ENCODE measurements at regions not wholly inside any gene's neighbourhood (a gene's known extent, or its start where the extent isn't known, plus 50 kb on each side); places are given as distances from the start of the nearest gene placed in this dataset.

DNA sequence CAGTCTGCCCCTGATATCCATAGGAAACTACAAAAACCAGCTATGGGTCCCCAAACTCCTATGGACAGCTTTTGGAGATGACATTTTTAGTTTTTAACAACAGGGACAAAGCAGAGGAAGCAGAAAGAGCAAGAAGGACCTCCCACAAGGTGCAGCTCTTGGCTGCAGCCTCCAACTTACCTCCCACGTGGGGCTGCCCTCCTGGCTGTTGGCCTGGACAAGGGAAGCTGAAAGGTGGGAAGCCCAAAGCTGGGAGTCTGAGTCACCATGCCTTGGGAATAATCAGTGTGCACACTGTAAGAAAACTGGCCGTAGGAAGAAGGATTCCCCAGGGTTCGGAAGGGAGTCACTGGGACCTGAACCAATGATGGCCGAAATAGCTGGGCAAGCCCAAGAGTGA, 51.8 kb upstream of the PAX1 start:
- DNase-seq: no peak

DNA sequence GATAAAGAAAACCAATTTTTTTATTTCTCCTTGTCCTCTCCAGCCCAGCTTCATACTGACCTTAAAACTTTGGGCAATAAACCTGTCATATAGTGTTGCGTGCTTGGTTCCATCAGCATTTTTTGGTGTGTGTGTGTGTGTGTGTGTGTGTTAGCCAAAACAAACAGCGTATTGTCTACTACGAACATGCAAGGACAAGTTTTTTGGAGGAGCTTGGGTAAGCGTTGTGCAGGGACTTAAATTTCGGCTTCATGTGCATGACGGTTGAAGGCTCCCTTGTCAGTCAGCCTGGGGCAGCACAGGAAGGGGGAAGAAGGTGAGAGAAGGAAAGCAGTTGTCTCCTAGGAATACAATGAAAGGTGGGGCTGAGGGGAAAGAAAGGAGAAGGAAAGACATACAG, 62.0 kb upstream of the PAX1 start:
- no peak for DNase-seq

DNA sequence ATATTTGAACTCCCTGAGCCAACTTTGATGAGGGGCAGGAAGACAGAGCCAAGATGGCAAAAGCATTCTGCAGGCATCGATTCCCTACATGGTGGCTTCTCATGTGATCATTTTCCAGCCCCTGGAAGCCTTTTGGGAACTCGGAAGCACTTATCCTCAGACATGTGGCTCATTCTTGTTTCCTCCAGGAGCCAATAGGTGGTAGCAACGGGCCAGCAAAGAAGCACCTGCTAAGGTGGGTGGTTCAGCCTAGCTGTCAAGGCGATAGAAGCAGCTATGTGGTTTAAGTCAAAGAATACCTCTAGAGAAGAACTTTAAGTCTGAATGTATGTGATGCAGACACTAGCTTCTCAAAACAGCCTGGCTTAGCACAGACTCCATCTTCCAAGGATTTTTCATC, 64.9 kb upstream of the PAX1 start:
- DNase-seq: peak; percentile 21

DNA sequence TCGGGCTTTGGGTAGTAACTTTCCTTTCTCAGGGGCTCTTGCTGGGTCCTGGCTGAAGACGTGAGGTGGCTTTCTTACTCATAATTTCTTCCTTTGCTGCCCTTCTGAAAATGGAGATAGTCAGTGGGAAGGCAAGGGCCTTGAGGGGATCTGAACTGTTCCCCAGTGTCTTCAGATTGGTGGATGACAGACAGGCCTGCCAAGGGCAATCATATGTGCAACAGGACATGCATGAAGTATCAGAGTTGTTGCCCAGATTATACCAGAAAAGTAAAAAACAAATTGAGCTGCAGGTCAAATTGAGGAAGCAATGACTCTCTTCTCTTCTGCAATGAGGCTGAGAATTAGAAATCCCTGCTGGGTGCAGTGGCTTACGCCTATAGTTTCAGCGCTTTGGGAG, 71.6 kb upstream of the PAX1 start:
- no peak for DNase-seq

DNA sequence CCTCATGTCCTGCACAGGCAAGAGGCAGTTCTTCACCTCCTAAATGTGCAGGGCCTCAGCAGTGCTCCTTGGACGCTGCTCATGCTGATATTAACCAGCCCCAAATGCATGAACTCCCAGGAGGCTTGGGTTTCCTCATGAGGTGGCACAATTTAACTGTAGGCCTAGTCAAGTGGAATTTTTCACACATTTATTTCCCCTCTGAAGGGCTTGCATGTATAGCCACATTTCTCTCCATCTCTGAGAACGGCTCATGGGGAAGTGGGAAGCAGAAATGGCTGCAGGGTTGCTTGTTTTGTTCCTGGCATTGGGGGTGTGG, 72.8 kb upstream of the PAX1 start:
- DNase-seq: no peak

DNA sequence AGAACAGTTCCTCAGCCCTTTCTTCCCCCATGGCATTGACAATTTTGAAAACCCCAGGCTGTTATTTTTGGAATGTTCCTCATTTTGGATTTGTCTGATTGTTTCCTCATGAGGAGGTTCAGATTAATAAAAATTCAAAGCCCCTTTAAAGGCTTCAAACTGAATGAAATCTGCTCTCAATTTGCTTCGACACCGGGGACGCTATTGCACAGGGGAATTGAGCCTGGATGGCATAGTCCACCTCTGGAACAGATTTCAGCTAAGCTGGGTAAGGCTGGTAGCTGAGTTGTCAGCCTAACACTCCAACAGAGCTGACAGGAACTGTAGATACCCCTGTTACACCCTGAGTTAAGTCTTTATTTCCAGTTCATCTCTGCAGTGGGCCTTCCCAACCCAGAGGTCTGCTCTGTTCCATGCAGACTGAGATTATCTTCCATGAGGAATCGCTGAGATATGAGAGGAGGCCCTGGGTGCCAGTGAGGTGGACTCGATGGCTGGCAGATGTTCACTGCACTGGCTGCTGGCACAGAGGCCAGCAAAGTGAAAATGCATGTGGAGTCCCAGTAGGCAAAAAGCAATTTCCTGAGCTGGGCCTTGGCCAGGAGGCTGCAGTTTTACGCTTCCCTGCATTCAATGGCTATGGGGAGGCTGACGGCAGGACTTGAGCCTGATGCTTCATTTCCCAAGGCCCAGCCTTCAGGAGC, 73.3 kb upstream of the PAX1 start:
- no peak for DNase-seq

DNA sequence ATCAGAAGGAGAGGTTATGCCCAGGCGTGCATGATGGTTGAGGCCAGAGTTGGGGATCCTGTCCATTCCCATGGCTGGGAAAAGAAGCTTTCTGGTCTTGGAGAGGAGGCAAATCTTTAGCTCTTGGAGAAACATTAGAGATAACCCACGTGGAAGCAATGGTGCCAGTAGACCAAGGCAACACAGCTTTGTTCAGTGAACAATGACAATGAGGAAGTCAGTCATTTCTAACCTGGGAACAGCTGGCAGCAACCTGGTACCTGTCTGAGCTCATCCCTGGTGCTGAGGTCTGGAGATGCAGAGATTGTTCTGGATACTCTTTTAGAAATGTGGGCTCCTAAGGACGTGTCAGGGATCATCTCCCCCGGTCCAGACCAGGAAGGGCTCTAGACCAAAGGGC, 76.7 kb upstream of the PAX1 start:
- no peak for DNase-seq

DNA sequence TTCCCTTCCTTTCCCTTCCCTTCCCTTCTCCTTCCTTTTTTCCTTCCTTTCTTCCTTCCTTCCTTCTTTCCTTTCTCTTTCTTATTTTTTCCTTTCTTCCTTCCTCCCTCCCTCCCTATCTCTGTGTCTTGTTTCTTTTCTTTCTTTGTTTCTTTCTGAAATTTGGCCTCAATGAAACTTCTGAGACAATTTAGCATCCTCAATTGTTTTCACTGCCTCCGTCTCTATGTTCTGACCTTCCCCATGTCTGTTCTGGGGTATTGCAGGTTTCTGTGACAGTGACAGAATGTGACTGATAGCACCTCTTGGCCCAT, 81.7 kb upstream of the PAX1 start:
- DNase-seq: no peak

DNA sequence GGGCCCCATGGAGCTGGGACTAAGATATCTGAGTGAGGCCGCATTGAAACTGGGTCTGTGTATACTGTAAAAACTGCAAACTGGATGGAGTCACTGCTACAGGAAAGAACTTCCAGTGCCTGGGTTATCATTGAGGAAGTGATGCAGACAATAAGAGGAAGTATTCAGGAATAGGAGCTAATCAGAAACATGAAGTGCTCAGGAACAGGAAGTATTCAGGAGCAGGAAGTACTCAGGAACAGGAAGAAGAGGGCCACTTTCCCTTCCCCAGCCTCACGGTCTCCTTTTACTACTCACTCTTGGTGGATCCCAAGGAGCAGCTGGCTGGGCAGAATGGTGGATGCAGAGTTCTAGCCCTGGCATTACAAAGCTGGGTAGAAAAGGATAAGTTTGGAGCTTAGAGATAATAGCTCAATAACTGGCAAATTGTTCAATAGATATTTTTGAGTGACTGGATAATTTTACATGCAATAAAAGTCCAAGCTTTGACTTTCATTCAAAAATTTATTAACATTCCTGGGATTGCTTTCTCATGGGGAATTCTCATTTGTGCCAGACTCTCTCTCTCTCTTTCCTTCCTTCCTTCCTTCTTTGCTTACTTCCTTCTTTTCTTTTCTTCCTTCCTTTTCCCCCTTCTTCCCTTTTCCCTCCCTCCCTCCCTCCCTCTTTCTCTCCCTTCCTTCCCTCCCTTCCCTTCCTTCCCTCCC, 82.2 kb upstream of the PAX1 start:
- no peak for DNase-seq

DNA sequence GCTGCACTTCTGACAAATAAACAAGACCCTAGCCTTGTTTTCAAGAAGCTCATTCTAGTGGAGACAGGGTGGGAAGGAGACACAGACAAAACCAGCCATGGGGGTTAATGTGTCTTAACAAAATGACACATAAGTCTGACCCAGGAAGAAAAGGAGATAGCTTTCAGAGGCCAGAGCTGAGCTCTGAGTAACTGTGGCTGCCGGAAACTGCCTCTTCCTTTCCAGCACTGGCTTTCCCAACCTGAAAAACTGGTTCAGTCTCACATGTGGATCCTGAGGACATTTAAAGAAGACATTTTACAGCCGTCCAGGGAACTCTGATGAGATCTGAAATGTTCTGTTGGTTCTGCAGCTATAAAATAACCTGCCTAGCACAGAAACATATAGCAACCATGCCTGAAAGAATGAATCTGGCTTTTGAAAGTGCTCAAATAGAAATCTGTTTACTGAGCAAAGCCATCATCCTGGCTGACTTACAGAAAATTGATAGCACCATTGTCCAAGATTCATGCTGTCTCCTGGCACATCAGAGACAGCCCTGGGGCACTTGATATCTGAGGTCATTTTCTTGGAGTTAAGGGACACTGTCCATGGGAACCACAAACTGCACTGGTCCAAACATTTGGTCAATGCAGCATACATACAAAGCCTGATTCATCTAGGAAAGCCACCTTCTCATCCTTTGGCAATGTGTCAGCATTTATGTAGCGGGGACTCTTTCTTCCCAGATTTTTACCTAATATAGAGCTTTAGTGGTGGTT, 83.2 kb upstream of the PAX1 start:
- no peak for DNase-seq

DNA sequence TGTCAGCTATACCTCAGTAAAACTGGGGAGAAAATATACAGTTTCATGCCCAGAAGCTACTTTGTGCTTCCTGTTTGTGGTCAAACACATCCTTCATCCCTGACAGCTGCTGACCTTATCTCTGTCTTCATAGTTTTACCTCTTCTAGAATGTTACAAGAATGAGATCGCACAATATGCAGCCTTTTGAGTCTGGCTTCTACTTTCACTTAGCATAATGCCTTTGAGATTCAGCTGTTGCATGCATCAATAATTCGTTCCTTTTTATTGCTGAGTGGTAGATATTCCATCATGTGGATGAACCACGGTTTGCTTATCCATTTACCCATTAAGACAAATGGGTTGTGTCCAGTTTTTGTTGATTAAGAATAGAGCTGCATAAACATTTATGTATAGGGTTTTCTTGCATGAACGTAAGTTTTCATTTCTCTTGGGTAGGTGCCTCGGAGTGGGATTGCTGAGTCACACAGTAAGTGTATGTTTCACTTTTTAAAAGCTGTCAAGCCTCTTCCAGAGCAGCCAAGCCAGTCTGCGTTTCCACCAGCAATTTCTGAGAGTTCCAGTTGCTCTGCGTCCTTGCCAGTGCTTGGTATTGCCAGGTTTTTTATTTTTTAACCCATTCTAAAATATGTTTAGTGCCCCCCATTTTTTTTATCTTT, 86.6 kb upstream of the PAX1 start:
- no peak for DNase-seq

DNA sequence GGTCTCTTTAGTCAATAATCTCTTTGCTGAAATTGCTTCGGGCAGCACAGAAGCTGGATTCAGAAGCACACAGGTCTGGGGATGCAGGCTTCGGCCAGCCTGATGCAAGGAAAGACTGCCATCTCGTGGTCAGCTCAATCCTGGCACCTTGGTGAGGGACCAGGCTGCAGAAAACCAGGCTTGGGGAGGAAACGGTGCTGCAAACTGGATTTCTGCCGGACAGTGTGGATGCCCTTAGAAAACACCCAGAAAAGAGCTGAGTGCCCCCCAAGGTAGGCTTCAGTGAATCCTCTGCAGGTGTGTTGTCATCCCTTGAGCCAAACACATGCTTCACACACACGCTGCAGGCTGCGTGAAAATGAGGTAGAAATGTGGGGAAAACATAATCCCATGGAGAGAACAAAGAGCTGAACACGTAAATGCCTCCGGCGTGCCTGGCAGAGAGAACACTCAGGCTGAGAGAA, 89.8 kb upstream of the PAX1 start:
- peak; percentile 70 for DNase-seq

DNA sequence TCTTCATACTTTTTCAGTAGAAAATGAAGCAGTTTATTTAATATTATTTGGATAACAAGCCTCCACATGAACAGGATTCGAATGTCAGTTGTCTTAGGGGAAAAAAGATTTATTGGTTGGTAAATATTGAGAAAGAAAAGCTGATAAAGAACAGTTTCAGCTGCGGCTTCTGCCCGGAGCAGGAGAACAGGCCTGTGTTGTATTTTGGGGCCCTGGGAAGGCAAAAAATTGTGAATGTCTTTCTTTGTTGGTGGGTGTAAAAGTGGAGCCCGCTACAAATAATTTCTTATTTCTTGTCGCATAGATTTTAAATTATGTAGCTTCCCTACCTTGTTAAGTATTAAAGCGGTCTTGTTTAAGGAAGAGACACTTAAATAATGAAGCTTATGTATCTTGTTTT, 90.5 kb upstream of the PAX1 start:
- no peak for DNase-seq

DNA sequence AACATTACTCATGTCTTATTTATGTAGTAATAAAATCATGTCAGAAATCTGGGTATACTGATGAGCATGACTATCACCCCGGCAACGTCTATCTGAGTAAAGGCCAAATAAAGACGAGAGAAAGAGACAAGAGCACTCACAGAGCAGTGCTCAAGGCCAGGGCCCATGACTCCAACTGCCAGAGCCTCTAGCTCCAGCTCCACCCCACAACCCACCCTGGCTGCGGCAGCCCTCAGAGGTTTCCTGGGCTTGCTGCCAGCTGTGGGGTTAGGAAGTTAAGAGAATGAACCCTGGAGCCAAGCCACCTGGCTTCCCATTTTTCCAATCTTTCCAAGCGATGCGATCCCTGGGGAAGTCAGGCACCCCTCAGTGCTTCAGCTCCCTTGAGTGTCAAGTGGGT, 92.0 kb upstream of the PAX1 start:
- DNase-seq: peak; percentile 22

DNA sequence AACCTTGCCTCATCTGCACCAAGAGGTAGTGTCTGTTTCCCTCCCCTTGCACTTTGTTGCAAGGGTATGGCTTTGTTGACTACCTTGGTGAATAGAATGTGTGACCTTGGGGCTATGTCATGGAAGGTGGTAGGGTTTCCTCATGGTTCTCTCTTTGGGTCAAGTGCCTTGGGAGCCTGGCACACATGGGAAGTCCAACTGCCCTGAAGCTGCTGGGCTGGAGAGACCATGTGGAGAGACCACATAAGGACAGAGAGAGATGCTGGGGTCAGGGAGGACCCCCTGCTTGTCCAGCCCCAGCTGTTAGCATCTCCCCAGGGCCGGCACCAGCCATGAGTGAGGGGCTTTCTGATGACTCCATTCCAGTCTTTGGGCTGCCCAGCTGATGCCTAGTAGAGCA, 95.5 kb upstream of the PAX1 start:
- no peak for DNase-seq

DNA sequence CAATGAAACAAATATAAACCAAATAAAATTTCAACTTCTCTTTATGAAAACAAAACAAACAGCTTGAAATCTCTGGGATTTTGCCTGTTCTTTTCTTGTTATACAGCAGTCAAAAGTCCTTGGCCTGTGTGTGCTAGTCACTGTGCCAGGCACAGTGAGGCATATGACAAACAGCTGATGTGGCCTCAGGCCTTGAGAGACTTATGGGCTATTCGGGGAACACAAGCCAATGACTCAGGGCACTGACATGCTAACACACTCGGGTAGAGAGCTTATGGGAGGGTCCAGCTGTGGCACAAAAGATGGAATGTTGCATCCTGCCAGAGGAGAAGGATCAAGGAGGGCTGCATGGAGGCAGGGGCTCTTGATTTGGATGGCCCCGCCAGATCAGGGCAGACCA, 95.4 kb upstream of the NKX2-2 start:
- DNase-seq: no peak

DNA sequence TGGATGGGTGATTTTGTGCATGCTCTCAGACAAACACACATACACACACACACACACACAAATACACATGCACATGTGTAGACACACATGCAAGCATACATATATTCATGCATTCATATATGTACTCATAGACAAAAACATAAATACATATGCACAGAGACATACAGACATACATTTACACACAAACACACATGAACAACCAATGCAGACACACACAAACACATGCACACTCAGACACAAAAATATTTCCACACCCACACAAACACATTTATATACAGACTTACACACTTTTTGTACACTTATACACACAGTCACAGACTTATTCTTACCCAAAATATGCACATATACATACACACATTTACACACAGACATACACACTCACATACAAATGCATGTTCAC, 94.9 kb upstream of the NKX2-2 start:
- DNase-seq: no peak

DNA sequence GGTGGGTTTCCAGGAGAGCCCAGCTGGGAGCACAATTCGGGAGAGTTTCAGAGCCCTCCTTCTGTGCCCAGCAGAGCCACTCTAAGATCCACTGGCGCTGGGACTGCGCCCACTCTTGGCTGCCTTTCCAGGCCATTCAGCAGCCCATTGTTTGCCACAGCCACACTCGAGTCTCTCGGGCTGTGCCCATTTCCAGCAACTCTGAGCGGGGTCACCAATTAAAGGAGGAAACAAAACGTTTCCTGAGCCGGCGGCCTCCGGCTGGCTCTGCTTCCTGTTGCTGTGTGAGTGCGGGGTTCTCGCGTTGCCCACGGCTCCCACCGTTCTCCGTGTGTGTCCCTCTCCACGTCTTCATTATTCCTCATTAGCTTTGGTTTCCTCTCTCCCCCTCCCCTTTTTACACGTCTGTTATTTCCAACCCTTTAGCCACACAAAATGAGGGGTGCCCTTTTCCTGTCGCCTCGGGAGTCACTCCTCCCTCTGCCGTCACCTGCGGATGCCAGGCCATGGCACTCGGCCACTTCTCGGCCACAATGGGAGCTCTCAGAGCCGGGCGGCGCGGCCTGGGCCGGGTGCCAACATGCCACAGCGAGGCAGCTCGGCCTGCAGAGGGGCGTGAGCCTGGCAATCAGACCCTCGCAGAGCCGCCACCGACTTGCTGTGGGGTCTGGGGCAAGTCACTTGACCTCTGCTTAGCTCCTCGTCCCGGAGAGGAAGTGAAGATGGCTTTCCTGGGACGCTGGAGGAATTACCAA, 94.3 kb upstream of the NKX2-2 start:
- DNase-seq: peak; percentile 34

DNA sequence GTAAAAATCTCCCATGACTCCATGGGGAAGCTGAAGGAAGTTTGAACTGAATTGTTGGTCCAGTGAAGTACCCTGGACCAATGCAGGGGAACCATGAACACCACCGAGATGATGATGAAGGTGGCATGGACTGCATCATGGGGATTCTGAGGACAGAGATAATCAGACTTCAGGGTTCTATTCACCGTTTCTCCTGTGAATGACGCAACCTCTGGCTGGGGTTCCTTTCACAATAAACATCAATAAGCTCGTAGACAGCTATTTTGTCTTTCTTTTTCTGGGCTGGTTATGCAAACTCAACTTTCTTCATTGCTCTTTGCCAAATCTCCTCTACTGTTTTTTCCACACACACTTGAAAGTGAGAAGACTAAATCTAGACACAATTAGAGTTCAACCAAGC, 87.9 kb upstream of the NKX2-2 start:
- DNase-seq: no peak

DNA sequence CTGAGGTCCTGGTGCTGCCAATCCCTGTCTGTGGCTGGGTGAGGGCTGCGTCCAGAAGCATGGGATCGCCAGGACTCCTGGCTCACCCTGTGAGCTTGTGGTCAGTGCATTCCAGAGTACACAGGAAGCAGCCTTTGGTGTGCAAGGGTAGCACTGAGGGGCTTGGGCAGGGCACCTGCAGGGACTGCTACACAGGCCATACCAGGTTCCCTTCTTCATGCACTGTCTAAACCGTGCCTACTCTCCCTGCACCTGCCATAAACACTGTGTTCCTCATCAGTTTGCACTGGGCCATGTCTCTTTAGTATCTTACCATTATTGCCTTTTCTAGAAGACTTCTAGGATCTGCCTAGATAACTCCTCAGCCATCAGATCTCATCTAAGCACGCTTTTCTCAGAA, 72.8 kb upstream of the NKX2-2 start:
- DNase-seq: no peak

DNA sequence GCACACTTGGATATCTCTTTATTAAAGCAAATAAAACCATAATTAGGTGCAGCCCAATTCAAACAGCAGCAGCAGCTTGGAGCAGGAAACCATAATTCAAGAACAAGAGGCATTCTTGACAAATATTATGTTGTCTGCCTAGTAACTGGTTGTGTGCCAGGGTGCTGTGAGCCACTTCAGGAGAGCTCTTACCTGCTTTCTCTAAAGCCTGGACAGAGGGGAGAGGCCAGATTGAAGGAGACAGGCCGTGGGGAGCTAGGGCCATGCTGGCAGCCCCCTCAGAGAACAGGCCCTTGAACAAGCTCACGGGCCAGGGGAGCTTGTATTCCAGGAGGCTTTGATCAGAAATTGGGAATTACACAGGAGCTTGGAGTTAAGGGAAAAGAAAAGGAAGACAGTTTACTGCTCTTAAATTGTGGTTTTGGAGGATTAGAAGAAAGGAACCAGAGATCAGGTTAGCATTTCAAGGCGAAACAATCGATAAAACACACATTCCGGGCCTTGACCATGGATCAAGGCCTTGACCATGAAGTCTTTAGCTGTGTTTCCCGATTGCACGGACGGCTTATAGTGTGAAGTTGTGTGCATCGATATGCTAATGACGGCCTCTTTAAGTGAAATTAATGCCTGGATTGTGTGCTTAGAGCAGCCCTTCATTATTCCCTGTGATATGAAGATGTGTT, 69.8 kb upstream of the NKX2-2 start:
- DNase-seq: no peak

DNA sequence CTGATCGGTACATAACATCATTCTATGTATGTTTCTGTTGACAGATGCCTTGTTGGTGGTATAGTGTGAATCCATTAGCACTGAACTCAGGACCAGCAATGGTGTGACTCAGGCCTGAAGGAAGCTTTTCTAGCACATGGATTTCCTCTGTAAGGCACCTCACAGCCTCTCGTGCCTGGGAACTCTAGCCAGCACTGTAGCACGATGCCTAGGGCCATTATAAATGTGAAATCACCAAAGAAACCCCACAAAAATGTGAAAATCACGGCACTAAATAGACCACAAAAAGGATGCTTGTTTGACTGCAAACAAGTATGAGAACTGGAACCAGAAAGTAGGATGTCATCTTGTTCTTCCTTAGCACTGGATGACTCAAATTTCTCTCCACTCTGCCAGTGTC, 63.7 kb upstream of the NKX2-2 start:
- DNase-seq: no peak

Data from femur (tissue), 1 donor.